MM.1S (cell line): ENCODE measurements at regions not wholly inside any gene's neighbourhood (a gene's known extent, or its start where the extent isn't known, plus 50 kb on each side); places are given as distances from the start of the nearest gene placed in this dataset.

Source experiments
- DNase-seq: peaks from one replicate; pipeline ENCODE4 v3.0.0-alpha.2; 2015
- H2AFZ ChIP-seq: fragments of 300-600 bp; sonication (generic); 2 replicates; pipeline ENCODE4 v1.6.0; 2016; ENCODE audit warnings: antibody characterized with exemption, low read length
- H3F3A ChIP-seq: fragments of 300-600 bp; sonication (generic); 2 replicates; pipeline ENCODE4 v1.6.1; 2016; ENCODE audit warnings: mild to moderate bottlenecking, antibody characterized with exemption, low read length, moderate library complexity, mixed read lengths; ENCODE audit not compliant: insufficient read depth
- H3K27ac ChIP-seq: fragments of 300-600 bp; sonication (generic); 2 replicates; pipeline ENCODE4 v1.5.1; 2016; ENCODE audit warnings: mild to moderate bottlenecking, low read length
- H3K27me3 ChIP-seq: fragments of 300-600 bp; sonication (generic); replicated peaks from 2 replicates; pipeline ENCODE4 v1.6.0; 2016; ENCODE audit warnings: low read length; ENCODE audit not compliant: insufficient read depth
- H3K36me3 ChIP-seq: fragments of 300-600 bp; sonication (generic); replicated peaks from 2 replicates; pipeline ENCODE4 v1.6.1; 2016; ENCODE audit warnings: mild to moderate bottlenecking, low read length, mixed read lengths; ENCODE audit not compliant: insufficient read depth
- H3K4me1 ChIP-seq: fragments of 300-600 bp; sonication (generic); 2 replicates; pipeline ENCODE4 v1.6.1; 2016; ENCODE audit warnings: low read length, mixed read lengths
- H3K4me2 ChIP-seq: fragments of 300-600 bp; sonication (generic); 2 replicates; pipeline ENCODE4 v1.6.0; 2016; ENCODE audit warnings: low read depth, low read length
- H3K4me3 ChIP-seq: fragments of 300-600 bp; sonication (generic); 2 replicates; pipeline ENCODE4 v1.5.1; 2016; ENCODE audit warnings: low read length, mixed read lengths
- H3K79me2 ChIP-seq: fragments of 300-600 bp; sonication (generic); 2 replicates; pipeline ENCODE4 v1.6.1; 2016; ENCODE audit warnings: mixed run types, low read length, mixed read lengths
- H3K9ac ChIP-seq: fragments of 300-600 bp; sonication (generic); 2 replicates; pipeline ENCODE4 v1.6.1; 2016; ENCODE audit warnings: low read length, mixed read lengths
- H3K9me2 ChIP-seq: fragments of 300-600 bp; sonication (generic); replicated peaks from 2 replicates; pipeline ENCODE4 v1.6.1; 2016; ENCODE audit warnings: mild to moderate bottlenecking, low read length, mixed read lengths; ENCODE audit not compliant: insufficient read depth
- H3K9me3 ChIP-seq: fragments of 300-600 bp; sonication (generic); replicated peaks from 2 replicates; pipeline ENCODE4 v1.6.1; 2016; ENCODE audit warnings: mild to moderate bottlenecking, low read length, mixed read lengths; ENCODE audit not compliant: insufficient read depth
- H4K20me1 ChIP-seq: fragments of 300-600 bp; sonication (generic); 2 replicates; pipeline ENCODE4 v1.6.1; 2016; ENCODE audit warnings: mild to moderate bottlenecking, low read length, moderate library complexity, mixed read lengths; ENCODE audit not compliant: insufficient read depth
- EZH2 ChIP-seq: fragments of 300-600 bp; sonication (generic); optimal IDR thresholded peaks from 2 replicates; pipeline ENCODE3; 2017; ENCODE audit warnings: low read depth, mild to moderate bottlenecking, antibody characterized with exemption, low read length, mixed read lengths
- EZH2phosphoT487 ChIP-seq: fragments of 300-600 bp; sonication (generic); IDR thresholded peaks from 2 replicates; pipeline ENCODE4 v1.6.1; 2018; ENCODE audit warnings: antibody characterized with exemption, low read length
- TF ChIP-seq, protein P1 (sequence below): fragments of 300-600 bp; sonication (generic); IDR thresholded peaks from 2 replicates; pipeline ENCODE4 v1.5.1; 2016; ENCODE audit warnings: antibody characterized with exemption, low read length, mixed read lengths

DNA sequence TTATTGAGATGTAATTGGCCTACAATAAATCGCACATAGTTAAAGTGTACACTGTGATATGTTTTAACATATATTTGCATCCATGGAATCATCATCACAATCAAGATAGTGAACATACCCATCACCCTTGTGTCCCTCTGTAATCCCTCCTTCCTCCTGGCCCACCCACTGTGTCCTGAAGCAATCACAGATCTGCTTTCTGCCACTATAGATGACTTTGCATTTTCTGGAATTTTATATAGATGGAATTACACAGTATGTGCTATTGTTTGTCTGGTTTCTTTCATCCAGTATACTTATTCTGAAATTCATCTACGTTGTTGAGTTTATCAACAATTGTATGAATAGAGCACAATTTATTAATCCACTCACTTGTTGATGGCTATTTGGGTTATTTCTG is 181.3 kb downstream of the SNX10 start:
- Histone ChIP-seq H3K4me3 (no peak overlapping the region), H3K9me2 (no peaks in the 10 kb centered on the region), H2AFZ (no peak overlapping the region), H3K4me2 (no peak overlapping the region), H4K20me1 (no peaks in the 10 kb centered on the region), H3K36me3 (no peaks in the 10 kb centered on the region), H3K9me3 (no peaks in the 10 kb centered on the region), H3K79me2 (no peaks in the 10 kb centered on the region), H3F3A (no peaks in the 10 kb centered on the region), H3K27me3 (no peaks in the 10 kb centered on the region), H3K9ac (no peak overlapping the region), H3K27ac (no peak overlapping the region), H3K4me1 (no peaks in the 10 kb centered on the region)
- DNase-seq = no peak
- TF ChIP-seq, protein P1, sequence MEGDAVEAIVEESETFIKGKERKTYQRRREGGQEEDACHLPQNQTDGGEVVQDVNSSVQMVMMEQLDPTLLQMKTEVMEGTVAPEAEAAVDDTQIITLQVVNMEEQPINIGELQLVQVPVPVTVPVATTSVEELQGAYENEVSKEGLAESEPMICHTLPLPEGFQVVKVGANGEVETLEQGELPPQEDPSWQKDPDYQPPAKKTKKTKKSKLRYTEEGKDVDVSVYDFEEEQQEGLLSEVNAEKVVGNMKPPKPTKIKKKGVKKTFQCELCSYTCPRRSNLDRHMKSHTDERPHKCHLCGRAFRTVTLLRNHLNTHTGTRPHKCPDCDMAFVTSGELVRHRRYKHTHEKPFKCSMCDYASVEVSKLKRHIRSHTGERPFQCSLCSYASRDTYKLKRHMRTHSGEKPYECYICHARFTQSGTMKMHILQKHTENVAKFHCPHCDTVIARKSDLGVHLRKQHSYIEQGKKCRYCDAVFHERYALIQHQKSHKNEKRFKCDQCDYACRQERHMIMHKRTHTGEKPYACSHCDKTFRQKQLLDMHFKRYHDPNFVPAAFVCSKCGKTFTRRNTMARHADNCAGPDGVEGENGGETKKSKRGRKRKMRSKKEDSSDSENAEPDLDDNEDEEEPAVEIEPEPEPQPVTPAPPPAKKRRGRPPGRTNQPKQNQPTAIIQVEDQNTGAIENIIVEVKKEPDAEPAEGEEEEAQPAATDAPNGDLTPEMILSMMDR = no peak
- TF ChIP-seq EZH2phosphoT487 (no peak), EZH2 (no peak)

DNA sequence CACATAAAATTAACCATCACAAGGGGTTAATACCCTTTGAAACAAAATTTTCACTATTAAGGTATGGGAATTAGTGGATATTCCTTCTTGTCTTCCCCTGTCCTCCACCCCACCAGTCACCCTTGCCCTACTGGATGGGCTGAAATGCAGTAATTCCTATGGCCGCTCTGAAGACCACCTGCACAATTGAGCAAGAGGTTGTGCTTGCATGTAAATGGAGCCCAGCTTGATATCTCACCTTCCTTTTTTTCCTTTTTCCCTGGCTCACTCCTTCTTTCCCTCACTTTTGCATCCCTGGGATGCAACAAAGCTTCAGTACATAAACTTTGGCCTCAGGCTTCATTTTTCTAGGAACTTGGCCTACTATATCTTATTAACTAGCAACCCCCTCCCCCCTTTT is 184.6 kb downstream of the SNX10 start:
- H3K4me1 ChIP-seq = no peaks in the 10 kb centered on the region
- H3K79me2 ChIP-seq = no peaks in the 10 kb centered on the region
- H3K4me2 ChIP-seq = no peak overlapping the region
- TF ChIP-seq EZH2 = no peak
- TF ChIP-seq, protein P1 = no peak
- TF ChIP-seq EZH2phosphoT487 = no peak
- no peak overlapping the region for H3K4me3 ChIP-seq
- no peak overlapping the region for H3K27ac ChIP-seq
- no peaks in the 10 kb centered on the region for H4K20me1 ChIP-seq
- no peak overlapping the region for H3K9ac ChIP-seq
- H3K27me3 ChIP-seq = no peaks in the 10 kb centered on the region
- DNase-seq = no peak
- no peaks in the 10 kb centered on the region for H3K36me3 ChIP-seq
- no peaks in the 10 kb centered on the region for H3K9me3 ChIP-seq
- H3K9me2 ChIP-seq = no peaks in the 10 kb centered on the region
- H3F3A ChIP-seq = no peaks in the 10 kb centered on the region
- H2AFZ ChIP-seq = no peak overlapping the region

- TF ChIP-seq, protein P1 = no peak
- TF ChIP-seq EZH2phosphoT487 = no peak
- TF ChIP-seq EZH2 = no peak
- Histone ChIP-seq H4K20me1 (no peaks in the 10 kb centered on the region), H3K4me3 (no peak overlapping the region), H3K9me3 (no peaks in the 10 kb centered on the region), H3F3A (no peaks in the 10 kb centered on the region), H3K9ac (no peak overlapping the region), H3K27ac (no peak overlapping the region), H3K4me2 (no peak overlapping the region), H3K36me3 (no peaks in the 10 kb centered on the region), H3K4me1 (no peaks in the 10 kb centered on the region), H3K27me3 (no peaks in the 10 kb centered on the region), H2AFZ (no peak overlapping the region), H3K9me2 (no peaks in the 10 kb centered on the region), H3K79me2 (no peaks in the 10 kb centered on the region)
- DNase-seq = no peak
These were observed 185.8 kb downstream of the SNX10 start for GRCh38 chr7:26477381-26477990.
